HPDE6-E6E7 (cell line): ENCODE measurements at regions not wholly inside any gene's neighbourhood (a gene's known extent, or its start where the extent isn't known, plus 50 kb on each side); places are given as distances from the start of the nearest gene placed in this dataset.
"Not testable (repeated sequence)": the region's sequence is repeated elsewhere in the genome, so short reads cannot be mapped to it uniquely, and the experiment has no call there.

ENCODE experiments used
- DNase-seq: peaks from one replicate; pipeline ENCODE4 v3.0.0; 2011; ENCODE audit warnings: missing footprints; ENCODE audit errors: extremely low spot score

- DNase-seq: no peak
These were observed 135.6 kb upstream of the MAD2L1 start for GRCh38 chr4:120202222-120202621.

GRCh38 chr4:120200573-120201110 lies 134.0 kb upstream of the MAD2L1 start:
- DNase-seq: not testable (repeated sequence)

- DNase-seq: no peak
These were observed 131.8 kb upstream of the MAD2L1 start for GRCh38 chr4:120198411-120198810.

GRCh38 chr4:120177603-120178002 lies 111.0 kb upstream of the MAD2L1 start:
- DNase-seq: no peak

GRCh38 chr4:120175272-120175671 lies 108.6 kb upstream of the MAD2L1 start:
- DNase-seq: no peak

- no peak for DNase-seq
These were observed 97.2 kb upstream of the MAD2L1 start for GRCh38 chr4:120163895-120164294.

GRCh38 chr4:120158841-120159463 lies 92.3 kb upstream of the MAD2L1 start:
- DNase-seq: no peak

GRCh38 chr4:120158046-120158445 lies 91.4 kb upstream of the MAD2L1 start:
- DNase-seq: no peak

- peak; percentile 4 for DNase-seq
These were observed 89.6 kb upstream of the MAD2L1 start for GRCh38 chr4:120156120-120156718.

- no peak for DNase-seq
These were observed 88.6 kb upstream of the MAD2L1 start for GRCh38 chr4:120155287-120155686.

- no peak for DNase-seq
These were observed 78.0 kb upstream of the MAD2L1 start for GRCh38 chr4:120144634-120145033.

GRCh38 chr4:120144041-120144440 lies 77.4 kb upstream of the MAD2L1 start:
- no peak for DNase-seq

- no peak for DNase-seq
These were observed 72.7 kb upstream of the MAD2L1 start for GRCh38 chr4:120139392-120139791.

- no peak for DNase-seq
These were observed 66.3 kb upstream of the MAD2L1 start for GRCh38 chr4:120132935-120133334.

- no peak for DNase-seq
These were observed 64.1 kb upstream of the MAD2L1 start for GRCh38 chr4:120130786-120131185.
